GM21723 (cell line): ENCODE measurements at regions not wholly inside any gene's neighbourhood (a gene's known extent, or its start where the extent isn't known, plus 50 kb on each side); places are given as distances from the start of the nearest gene placed in this dataset.
"Not testable (repeated sequence)": the region's sequence is repeated elsewhere in the genome, so short reads cannot be mapped to it uniquely, and the experiment has no call there.

ENCODE experiments used
- ATAC-seq: cut with Tn5 transposase; IDR thresholded peaks from one replicate; pipeline ENCODE4 v1.9.1; 2021; ENCODE audit warnings: mild to moderate bottlenecking, moderate library complexity; ENCODE audit not compliant: unreplicated experiment

- no peak for ATAC-seq
These were observed 104.4 kb upstream of the ZBTB20 start for GRCh38 chr3:115251509-115251908.

- ATAC-seq, result no peak
These were observed 105.6 kb upstream of the ZBTB20 start for GRCh38 chr3:115252679-115253078.

GRCh38 chr3:115254492-115255196, 107.6 kb upstream of the ZBTB20 start:
- ATAC-seq, result no peak

- ATAC-seq, result no peak
These were observed 108.1 kb upstream of the ZBTB20 start for GRCh38 chr3:115255197-115255585.

GRCh38 chr3:115270849-115271248, 123.8 kb upstream of the ZBTB20 start:
- no peak for ATAC-seq

GRCh38 chr3:115272036-115272824, 125.1 kb upstream of the ZBTB20 start:
- no peak for ATAC-seq

DNA sequence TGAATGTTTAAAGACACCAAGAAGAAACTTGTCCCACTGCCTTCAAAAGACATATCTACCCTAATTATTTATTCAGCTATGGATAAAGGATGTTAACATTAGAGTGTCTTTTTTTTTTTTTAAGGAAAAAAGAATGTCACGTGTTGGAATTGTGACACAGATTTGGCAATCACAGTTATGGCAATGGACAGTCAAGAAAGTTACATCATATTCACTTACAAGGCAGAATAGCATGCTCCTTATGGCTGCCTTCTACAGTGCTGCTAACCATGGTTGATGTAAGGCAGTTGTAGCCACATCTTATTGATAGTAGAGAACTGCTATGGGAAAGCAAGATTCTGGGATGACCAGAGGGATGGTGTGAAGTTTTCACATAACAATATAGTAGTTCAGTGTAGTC, 128.8 kb upstream of the ZBTB20 start:
- no peak for ATAC-seq

GRCh38 chr3:115279939-115280338, 132.9 kb upstream of the ZBTB20 start:
- ATAC-seq, result no peak

- ATAC-seq, result no peak
These were observed 133.4 kb upstream of the ZBTB20 start for GRCh38 chr3:115280506-115280905.

DNA sequence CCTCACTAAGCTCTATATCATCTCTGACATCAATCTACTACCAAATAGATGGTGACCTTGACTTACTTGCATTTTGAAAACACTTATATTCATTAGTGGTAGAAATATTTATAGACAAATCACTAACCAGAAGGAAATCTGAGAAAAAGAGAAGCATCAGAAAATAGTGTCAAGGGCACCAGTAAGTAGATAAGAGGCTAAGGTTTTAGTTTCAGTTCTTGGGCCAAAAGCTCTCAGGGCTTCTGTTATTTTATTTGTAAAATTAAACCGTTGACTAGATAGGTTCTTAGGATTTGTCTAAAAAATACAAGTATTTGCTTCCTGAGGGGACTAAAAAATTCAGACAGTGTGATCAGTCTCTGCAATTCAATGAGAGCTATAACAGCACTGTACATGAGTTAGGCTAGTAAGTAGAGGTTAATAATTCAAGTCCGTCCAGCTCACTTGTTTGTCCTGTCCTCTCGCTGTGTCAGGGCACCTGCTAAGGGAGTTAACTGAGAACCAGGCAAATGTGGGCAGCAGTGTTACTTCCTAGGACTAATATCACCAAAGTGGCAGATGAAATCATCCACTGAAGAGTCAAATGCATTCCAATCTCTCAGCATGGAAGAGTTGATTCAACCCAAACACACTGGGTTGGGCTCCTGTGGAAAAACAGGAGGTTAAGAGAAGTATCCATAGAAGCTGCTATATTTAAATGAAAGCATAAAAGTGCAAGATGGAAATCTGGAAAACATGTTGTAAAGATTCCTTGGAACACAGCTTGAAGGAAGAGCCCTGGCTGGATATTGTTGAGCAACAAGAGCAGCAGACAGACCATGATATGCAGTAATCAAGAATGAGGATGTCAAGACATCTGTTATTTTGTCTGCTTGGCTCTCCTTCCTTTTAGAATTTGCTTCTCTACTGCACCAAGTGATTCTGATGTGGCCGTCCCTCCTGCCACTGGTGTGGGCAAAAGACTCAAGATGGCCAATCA, 134.9 kb upstream of the ZBTB20 start:
- ATAC-seq, result no peak

- no peak for ATAC-seq
These were observed 137.9 kb upstream of the ZBTB20 start for GRCh38 chr3:115284980-115285379.

DNA sequence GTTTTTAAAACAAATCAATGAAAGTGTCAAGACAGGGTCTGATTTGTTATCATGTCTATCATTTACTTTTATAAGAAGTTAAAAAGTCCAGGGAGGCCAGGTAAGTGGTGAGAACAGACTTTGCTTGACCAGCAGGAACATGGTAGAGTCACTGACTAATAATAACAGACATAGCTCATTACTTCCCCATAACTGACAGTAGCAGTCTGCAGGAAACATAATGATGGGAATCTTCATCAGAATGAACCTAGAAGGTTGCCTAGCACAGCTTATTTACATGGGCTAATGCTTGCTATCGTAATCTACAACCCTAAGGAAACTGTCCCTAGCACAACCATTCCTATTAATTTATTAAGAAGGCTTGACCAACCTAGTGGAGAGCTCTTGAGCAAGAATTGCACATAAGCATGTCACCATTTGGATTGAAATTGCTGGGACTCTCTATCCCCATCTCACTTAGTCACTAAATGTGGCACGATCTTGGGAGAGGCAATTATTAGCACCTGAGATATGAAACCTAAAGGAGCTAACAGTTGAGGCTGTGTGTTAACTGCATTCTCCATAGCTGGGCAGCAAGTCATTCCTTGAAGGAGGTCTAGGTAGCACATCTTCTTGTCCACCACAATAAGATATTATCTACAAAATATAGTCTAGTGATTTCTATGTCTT, 139.6 kb upstream of the ZBTB20 start:
- ATAC-seq, result no peak

DNA sequence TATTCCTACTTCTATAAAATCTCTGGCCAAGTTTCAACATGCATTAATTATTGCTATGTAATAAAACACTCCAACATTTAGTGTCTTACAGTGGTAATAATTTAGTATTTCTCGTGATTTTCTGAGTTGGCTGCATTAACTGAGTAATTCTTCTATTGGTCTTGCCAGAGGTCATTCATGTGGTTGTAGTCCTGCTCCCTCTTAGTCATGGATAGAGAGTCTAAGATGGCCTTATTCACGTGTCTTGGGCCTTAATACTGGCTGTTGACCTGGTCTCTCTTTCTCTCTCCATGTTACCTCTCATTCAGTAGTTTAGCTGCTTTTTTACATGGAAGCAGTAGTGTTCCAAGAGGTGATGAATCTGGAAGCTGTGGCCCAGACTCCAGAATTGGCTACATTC, 140.1 kb upstream of the ZBTB20 start:
- ATAC-seq, result no peak

DNA sequence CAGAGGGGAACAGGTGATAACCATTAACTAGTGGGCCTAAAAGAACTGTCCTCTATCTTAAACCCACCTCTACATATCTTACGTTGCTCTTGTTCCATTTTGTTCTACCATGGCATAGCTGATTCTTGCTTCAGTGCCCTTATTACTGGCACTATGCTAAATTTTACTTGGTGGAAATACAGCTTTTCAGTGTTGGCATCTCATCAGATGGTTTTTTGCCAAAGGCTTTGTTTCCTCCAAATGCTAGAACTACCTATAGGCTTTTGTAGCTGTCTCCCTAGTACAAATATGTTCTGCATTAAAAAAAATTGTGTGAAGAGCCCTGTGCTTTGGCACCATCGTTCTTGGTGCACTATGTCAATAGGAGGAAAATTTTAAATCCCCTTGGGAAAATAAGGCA, 145.0 kb upstream of the ZBTB20 start:
- no peak for ATAC-seq

DNA sequence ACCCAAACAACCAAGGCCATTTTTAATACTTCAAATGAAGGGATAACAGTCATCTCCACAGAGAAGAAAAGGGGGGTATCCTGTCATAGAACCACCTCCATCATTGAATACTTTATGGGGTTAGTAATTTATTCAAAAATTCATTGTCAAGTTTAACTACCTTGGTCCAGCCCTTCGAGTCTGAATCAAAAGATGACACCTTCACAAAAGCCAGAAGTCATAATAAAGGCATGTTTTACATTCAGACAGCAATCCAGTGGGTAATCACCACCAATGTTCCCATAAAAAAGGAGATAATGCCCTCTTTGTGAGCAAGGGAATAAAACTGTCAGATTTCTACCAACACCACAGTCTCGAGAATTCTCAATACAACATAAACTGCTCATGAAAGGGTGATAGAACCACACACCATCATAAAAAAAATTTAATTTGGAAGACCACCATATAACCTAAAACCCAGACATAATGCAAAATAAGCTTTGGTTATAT, 145.6 kb upstream of the ZBTB20 start:
- no peak for ATAC-seq

DNA sequence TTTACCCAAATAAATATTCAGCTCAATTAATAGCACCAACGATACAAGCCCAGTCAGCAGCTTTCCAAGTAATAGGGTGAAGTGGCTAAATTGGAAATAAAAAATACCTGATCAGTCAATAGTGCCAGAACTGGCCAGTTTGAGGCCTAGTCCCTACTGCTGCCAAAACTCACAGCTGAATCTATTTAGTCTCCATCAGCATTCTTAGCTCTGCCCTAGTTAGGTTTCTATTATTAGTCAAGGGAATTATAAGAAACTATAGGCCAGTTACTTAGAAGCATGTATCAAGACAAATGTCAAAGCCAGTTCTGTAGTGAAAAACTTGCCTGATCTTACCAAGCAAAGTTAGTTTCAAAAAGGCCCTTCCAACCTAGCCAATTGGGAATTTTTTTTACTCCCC, 146.2 kb upstream of the ZBTB20 start:
- ATAC-seq, result no peak

- no peak for ATAC-seq
These were observed 154.3 kb upstream of the ZBTB20 start for GRCh38 chr3:115301364-115301860.

- not testable (repeated sequence) for ATAC-seq
These were observed 170.9 kb upstream of the ZBTB20 start for GRCh38 chr3:115317953-115318352.

GRCh38 chr3:115321400-115321805, 174.3 kb upstream of the ZBTB20 start:
- no peak for ATAC-seq

- no peak for ATAC-seq
These were observed 175.8 kb upstream of the ZBTB20 start for GRCh38 chr3:115322901-115323300.
